HG03571 (cell line): ENCODE measurements at regions not wholly inside any gene's neighbourhood (a gene's known extent, or its start where the extent isn't known, plus 50 kb on each side); places are given as distances from the start of the nearest gene placed in this dataset.
"Not testable (repeated sequence)": the region's sequence is repeated elsewhere in the genome, so short reads cannot be mapped to it uniquely, and the experiment has no call there.

ENCODE experiments used
- ATAC-seq: cut with Tn5 transposase; IDR thresholded peaks from one replicate; pipeline ENCODE4 v1.9.1; 2021; ENCODE audit not compliant: unreplicated experiment

- ATAC-seq, result no peak
These were observed 891.9 kb upstream of the MBL2 start for GRCh38 chr10:53664282-53665019.

DNA sequence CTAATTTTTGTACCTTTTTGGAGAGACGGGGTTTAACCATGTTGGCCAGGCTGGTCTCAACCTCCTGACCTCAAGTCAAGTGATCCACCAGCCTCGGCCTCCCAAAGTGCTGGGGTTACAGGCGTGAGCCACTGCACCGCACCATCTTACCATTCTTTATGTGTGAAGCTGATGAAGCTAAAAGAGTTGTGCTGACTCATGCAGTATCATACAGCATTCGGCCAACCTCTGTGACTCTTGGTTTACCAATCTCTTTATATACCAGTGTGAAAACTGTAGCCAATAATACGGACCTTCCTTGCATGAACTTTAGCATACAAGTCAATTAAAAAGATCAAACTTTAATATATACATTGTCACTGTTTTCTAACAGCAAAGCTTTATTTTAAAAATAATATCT lies 878.2 kb upstream of the MBL2 start:
- ATAC-seq, result no peak

- ATAC-seq, result not testable (repeated sequence)
These were observed 874.6 kb upstream of the MBL2 start for GRCh38 chr10:53647221-53647620.

GRCh38 chr10:53646525-53646924 lies 873.9 kb upstream of the MBL2 start:
- ATAC-seq, result no peak

DNA sequence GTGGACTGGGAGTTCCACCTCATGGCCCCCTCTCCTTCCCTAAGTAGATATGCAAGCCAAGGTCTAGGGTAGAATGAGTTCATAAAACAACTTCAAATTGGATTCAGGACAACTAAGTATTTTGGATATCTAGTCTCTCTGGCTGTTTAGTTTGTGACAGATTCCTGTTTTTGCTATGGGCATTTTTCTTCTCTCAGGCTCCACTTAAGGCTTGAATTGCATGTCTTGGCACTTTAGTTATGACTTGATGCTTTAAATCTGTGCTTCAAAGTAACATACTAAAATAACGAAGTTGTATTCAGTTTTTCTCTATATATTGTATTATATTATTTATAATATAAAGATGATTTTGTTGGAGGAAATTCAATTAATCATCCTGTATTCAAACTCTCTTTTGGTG lies 873.4 kb upstream of the MBL2 start:
- no peak for ATAC-seq

GRCh38 chr10:53638006-53638405 lies 865.4 kb upstream of the MBL2 start:
- ATAC-seq, result no peak

DNA sequence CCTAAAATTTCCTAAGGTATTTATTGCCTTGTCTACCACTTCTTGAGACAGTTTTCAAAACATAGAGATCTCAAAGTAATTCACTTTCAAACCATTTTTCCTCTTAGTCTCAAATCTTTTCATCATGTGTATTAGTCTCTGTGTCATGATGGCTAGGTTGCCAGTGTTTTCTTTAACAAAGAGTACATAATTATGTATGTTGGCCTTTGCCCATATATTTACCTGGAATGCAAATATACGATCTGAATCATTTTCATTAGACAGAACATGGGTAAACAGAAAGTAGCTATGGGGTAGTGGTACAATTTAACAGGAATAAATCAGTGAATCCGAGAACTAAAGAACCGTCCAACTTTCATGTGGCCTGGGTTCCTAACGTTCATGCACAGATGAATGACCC lies 852.1 kb upstream of the MBL2 start:
- no peak for ATAC-seq

DNA sequence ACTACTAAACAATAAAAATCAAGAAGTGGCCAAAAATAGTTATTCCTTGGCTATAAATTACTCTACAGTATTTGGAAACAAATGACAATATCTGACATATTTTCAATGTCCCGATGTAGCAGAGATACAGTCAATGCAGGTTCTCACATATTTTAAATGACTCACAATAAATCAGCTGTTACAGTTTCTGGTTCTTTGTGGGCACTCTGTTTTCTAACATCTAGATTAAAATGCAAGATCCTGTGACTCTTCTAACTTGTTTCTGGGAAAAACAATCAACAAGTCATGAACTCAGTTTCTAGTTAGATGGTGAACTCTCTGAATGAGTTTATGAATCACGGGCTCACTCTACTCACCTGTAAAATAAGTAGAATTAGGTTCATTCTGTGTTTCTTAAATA lies 849.6 kb upstream of the MBL2 start:
- no peak for ATAC-seq

GRCh38 chr10:53619671-53620070 lies 847.1 kb upstream of the MBL2 start:
- ATAC-seq, result no peak

GRCh38 chr10:53607691-53608090 lies 835.1 kb upstream of the MBL2 start:
- no peak for ATAC-seq

- ATAC-seq, result no peak
These were observed 834.4 kb upstream of the MBL2 start for GRCh38 chr10:53606981-53607380.

GRCh38 chr10:53601260-53601875 lies 828.8 kb upstream of the MBL2 start:
- ATAC-seq, result peak; percentile 82

GRCh38 chr10:53598914-53599313 lies 826.3 kb upstream of the MBL2 start:
- no peak for ATAC-seq

GRCh38 chr10:53597835-53598251 lies 825.3 kb upstream of the MBL2 start:
- ATAC-seq, result no peak

DNA sequence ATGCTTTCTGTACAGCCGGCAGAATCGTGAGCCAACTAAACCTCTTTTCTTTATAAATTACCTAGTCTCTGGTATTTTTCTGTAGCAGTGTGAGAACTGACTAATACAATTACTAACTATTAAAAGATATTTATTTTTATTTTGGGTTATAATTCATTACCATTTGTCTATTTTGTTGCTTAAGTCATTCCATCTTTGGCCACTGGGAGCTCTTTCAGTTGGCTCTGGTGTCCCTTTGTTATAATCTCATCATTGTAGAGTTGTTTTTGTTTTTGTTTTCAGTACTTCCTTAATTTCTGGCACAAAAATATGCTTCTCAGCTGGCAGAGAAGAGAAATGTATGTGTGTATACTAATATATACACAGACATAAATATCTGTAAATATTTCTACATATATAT lies 807.9 kb upstream of the MBL2 start:
- ATAC-seq, result no peak

- no peak for ATAC-seq
These were observed 807.2 kb upstream of the MBL2 start for GRCh38 chr10:53579773-53580172.

- no peak for ATAC-seq
These were observed 801.4 kb upstream of the MBL2 start for GRCh38 chr10:53574024-53574423.

- no peak for ATAC-seq
These were observed 800.9 kb upstream of the MBL2 start for GRCh38 chr10:53573498-53573897.

GRCh38 chr10:53572799-53573198 lies 800.2 kb upstream of the MBL2 start:
- ATAC-seq, result no peak

GRCh38 chr10:53570221-53570620 lies 797.6 kb upstream of the MBL2 start:
- no peak for ATAC-seq

DNA sequence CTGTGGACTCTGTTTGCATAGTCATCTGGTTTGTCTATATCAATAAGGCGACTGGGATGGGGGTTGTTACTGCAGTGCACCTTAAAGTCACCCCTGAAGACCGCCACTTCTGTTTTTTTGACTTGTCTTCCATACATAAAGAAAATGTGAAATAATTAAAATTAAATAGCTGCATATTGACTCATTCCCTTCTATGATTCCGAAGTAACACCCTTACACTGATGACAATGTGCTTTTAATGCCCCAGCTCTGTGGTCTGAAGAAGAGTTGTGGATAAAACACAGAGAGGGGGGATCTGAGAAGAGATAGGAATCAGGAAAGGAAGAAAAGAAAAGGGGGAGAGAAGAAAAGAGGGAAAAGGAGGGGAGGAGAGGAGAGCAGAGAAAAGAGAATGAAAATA lies 796.9 kb upstream of the MBL2 start:
- ATAC-seq, result no peak

DNA sequence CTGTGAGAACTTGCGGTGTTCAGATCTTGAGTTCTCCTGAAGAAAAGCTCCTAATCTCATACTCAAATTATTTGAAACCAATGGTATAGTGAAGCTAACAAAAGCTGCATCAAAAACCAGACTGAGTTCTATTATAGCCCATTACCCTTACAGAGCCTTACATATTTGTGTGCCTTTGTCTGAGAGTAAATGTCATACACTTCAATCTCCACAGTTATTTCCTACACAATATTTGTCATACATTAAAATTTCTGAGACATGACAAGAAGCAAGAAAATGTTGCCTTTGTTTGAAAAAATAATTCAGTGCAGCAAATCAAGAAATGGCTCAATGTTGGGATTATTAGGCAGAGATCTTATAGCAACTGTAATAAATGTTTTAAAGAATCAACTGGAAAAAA lies 776.1 kb upstream of the MBL2 start:
- ATAC-seq, result no peak

DNA sequence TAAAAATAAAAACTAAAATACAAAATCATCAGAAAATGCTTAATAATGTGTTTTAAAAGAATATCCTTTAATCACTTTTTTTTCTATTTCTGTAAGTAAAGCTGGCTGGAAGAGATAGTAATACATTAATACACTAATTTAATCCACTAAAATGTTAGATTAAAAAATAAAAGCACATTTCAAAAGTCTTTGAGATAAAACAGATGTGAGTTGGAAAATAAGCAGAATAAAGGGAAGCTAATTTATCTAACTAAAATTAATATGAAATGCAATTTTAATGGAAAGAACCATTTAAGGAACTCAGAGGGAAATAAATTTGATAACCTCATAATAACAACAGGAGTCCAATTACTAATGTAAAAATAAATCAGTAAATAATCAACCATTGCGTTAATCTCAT lies 774.8 kb upstream of the MBL2 start:
- no peak for ATAC-seq
